ENCODE measurements at regions not wholly inside any gene's neighbourhood (a gene's known extent, or its start where the extent isn't known, plus 50 kb on each side); places are given as distances from the start of the nearest gene placed in this dataset.

DNA sequence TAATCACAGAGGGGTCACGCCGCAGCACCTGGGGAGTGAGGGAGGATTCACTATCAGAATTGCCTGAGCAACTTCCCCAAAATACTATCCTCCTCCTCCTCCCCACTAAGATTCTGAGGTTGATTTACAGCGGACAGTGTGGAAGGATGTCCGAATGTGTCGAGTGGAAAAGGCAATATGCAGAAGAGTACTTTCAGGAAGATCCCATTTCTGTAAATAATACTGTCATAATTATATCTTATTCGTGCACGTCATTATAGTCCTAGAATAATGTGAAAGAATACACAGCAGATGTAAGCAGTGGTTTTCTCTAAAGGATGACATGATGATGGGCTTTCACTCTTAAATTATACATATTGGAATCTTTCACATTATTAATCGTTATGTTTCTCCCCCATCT, 149.8 kb upstream of the NOCT start:
- no peak for TF ChIP-seq POLR2A (IDR thresholded peaks at IDR 0.05; ENCODE audit: low read depth, low read length)
- TF ChIP-seq POLR2AphosphoS5 (IDR thresholded peaks at IDR 0.05; ENCODE audit: low read depth, low read length), result no peak
- no peak for TF ChIP-seq POU2F2 (IDR thresholded peaks at IDR 0.05; ENCODE audit: low read depth, low read length)
- TF ChIP-seq PAX5 (IDR thresholded peaks at IDR 0.05; ENCODE audit: insufficient read depth, low read length, severe bottlenecking), result no peak

All from GM12891 (cell line).